ENCODE measurements at regions not wholly inside any gene's neighbourhood (a gene's known extent, or its start where the extent isn't known, plus 50 kb on each side); places are given as distances from the start of the nearest gene placed in this dataset.

- H3K4me3 ChIP-seq (ENCODE audit: extremely low read depth in 1 of 4, insufficient read depth in 2 of 4, low read depth in 3 of 4, low read length in 4 of 4): no peak overlapping the region
- no peak for DNase-seq (ENCODE audit: low read depth in 1 of 2, low spot score in 2 of 2)
- no peaks in the 10 kb centered on the region for H3K4me1 ChIP-seq (replicated peaks in 1 of 4; ENCODE audit: control insufficient read depth in 3 of 4, insufficient read depth in 4 of 4, low read length in 3 of 4)
- no peak overlapping the region for H3K23ac ChIP-seq (ENCODE audit: insufficient read length)
- H4K20me1 ChIP-seq (replicated peaks in 1 of 2; ENCODE audit: control insufficient read depth in 1 of 2, insufficient read depth in 2 of 2, low read length in 2 of 2): no peaks in the 10 kb centered on the region
- H4K5ac ChIP-seq (ENCODE audit: insufficient read length, low read depth, low read length): no peak overlapping the region
- H3K27me3 ChIP-seq (replicated peaks in 1 of 4; ENCODE audit: control insufficient read depth in 3 of 4, extremely low read depth in 1 of 4, insufficient read depth in 3 of 4, low read length in 3 of 4): no peaks in the 10 kb centered on the region; a peak in 1 of 7 replicates
- no peaks in the 10 kb centered on the region for H3K36me3 ChIP-seq (ENCODE audit: control insufficient read depth in 2 of 4, insufficient read depth in 4 of 4, low read length in 3 of 4)
- H2BK15ac ChIP-seq (ENCODE audit: low read length): no peak overlapping the region
- no peak overlapping the region for H3K14ac ChIP-seq (ENCODE audit: insufficient read length)
- H3K27ac ChIP-seq (ENCODE audit: low read depth, low read length): no peak overlapping the region
- FAIRE-seq: no peak
- no peak overlapping the region for H3K56ac ChIP-seq (replicated peaks; ENCODE audit: insufficient read length, low read depth, low read length)
- ChIA-PET POLR2A (ENCODE audit: partially characterized antibody) (no interaction called here), CTCF (ENCODE audit: partially characterized antibody) (interaction anchor here (0.9 to 2.4 kb wide), 6 partner anchors 8 to 367 kb away, joined by 3 to 20 read pairs (median 6); no protein-coding TSS in a partner anchor)
- 92% methylated on average over 3 of the region's 3 CpGs; no CpG with 5 or more reads in 1 of the 2 experiments for WGBS, 2 experiments (ENCODE audit: extremely low coverage in 1 of 2, insufficient coverage in 1 of 2, insufficient read length in 1 of 2, insufficient replicate concordance in 2 of 2, low coverage in 1 of 2, low lambda C conversion rate in 2 of 2, missing lambda C conversion rate in 1 of 2)
- H3K79me1 ChIP-seq (ENCODE audit: low read depth, low read length): no peaks in the 10 kb centered on the region
- H2BK12ac ChIP-seq (ENCODE audit: low read depth, low read length): no peak overlapping the region
- H3K9me3 ChIP-seq (ENCODE audit: insufficient read depth in 2 of 2, low read depth in 1 of 2, low read length in 1 of 2): no peaks in the 10 kb centered on the region
- H4K8ac ChIP-seq (ENCODE audit: extremely low read depth, insufficient read depth, low read length): no peak overlapping the region
- no peak overlapping the region for H2AFZ ChIP-seq (ENCODE audit: low read length)
- H3K4ac ChIP-seq (replicated peaks; ENCODE audit: insufficient read length, low read depth, low read length): no peak overlapping the region
- no peak overlapping the region for H2BK5ac ChIP-seq (ENCODE audit: low read depth, low read length)
- no peak overlapping the region for H4K91ac ChIP-seq (replicated peaks; ENCODE audit: insufficient read length, low read length)
- H3K4me2 ChIP-seq (ENCODE audit: insufficient read depth in 1 of 2, low read depth in 2 of 2, low read length in 2 of 2): no peak overlapping the region
- no peaks in the 10 kb centered on the region for H3K23me2 ChIP-seq (ENCODE audit: low read depth, low read length)
- no peak overlapping the region for H2BK120ac ChIP-seq (replicated peaks; ENCODE audit: low read depth, low read length)
- no peak overlapping the region for H2BK20ac ChIP-seq (ENCODE audit: low read length)
- no peak overlapping the region for H3K9ac ChIP-seq (replicated peaks in 1 of 4; ENCODE audit: extremely low read depth in 1 of 4, low read depth in 3 of 4, low read length in 3 of 4)
- no peak overlapping the region for H3K18ac ChIP-seq (ENCODE audit: extremely low read depth, low read length)
- no peak overlapping the region for H2AK5ac ChIP-seq (ENCODE audit: low read depth, low read length)
- H3K79me2 ChIP-seq (ENCODE audit: control insufficient read depth in 1 of 2, insufficient read depth in 2 of 2, low read length in 2 of 2): no peaks in the 10 kb centered on the region
- TF ChIP-seq BACH1 (IDR thresholded peaks at IDR 0.05; ENCODE audit: low read length): no peak
- no peak for TF ChIP-seq CHD1 (IDR thresholded peaks at IDR 0.05; ENCODE audit: low read depth, low read length)
- no peak for TF ChIP-seq RXRA (IDR thresholded peaks at IDR 0.05; ENCODE audit: insufficient read depth, low read depth, low read length)
- TF ChIP-seq RFX5 (IDR thresholded peaks at IDR 0.05; ENCODE audit: borderline replicate concordance, low read depth, low read length): no peak
- no peak for TF ChIP-seq GABPA (IDR thresholded peaks at IDR 0.05; ENCODE audit: borderline replicate concordance, insufficient read depth, low read length)
- TF ChIP-seq POLR2AphosphoS5 (IDR thresholded peaks at IDR 0.05; ENCODE audit: low read depth, low read length): no peak
- no peak for TF ChIP-seq SP4 (IDR thresholded peaks at IDR 0.05; ENCODE audit: low read length)
- no peak for TF ChIP-seq RBBP5 (IDR thresholded peaks at IDR 0.05; ENCODE audit: borderline replicate concordance, low read depth, low read length)
- TF ChIP-seq SRF (IDR thresholded peaks at IDR 0.05; ENCODE audit: low read depth, low read length): no peak
- TF ChIP-seq NANOG (IDR thresholded peaks at IDR 0.05; ENCODE audit: insufficient read depth, low read depth, low read length, poor library complexity, severe bottlenecking): no peak
- no peak for TF ChIP-seq RAD21 (IDR thresholded peaks at IDR 0.05 in 1 of 2, conservative IDR thresholded peaks at IDR 0.05 in 1 of 2; ENCODE audit: low read depth in 2 of 2, low read length in 2 of 2)
- no peak for TF ChIP-seq ASH2L (IDR thresholded peaks at IDR 0.05; ENCODE audit: low read length)
- no peak for TF ChIP-seq FOSL1 (IDR thresholded peaks at IDR 0.05; ENCODE audit: insufficient read depth, low read depth, low read length)
- TF ChIP-seq YY1 (IDR thresholded peaks at IDR 0.05; ENCODE audit: low read depth, low read length): no peak
- TF ChIP-seq EZH2 (IDR thresholded peaks at IDR 0.05; ENCODE audit: low read depth, low read length, severe bottlenecking): no peak
- no peak for TF ChIP-seq TAF1 (IDR thresholded peaks at IDR 0.05; ENCODE audit: low read depth, low read length)
These were observed 70.3 kb upstream of the ARL8B start for GRCh38 chr3:5051772-5052171.

Data from H1 (cell line).